ENCODE measurements at regions not wholly inside any gene's neighbourhood (a gene's known extent, or its start where the extent isn't known, plus 50 kb on each side); places are given as distances from the start of the nearest gene placed in this dataset.

DNA sequence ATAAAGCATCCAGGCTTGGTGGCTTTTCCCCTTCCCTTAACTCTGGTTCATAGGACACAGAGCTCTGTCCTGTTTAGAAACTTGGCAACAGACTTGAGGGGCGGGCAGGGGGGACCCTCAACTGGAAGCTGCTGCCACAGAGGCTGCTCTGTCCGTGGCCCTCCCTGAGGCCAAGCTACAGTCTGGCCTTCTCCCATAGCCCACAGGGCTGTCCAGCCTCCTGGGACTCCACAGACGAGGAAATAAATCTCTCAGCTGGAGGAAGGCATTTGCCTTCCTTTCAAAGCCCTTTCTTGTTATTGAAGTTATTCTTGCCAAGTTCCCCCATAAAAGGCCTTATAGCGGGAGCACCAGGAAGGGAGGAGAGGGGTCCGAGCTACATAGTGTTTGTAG lies 248.8 kb upstream of the TPM1 start:
- CTCF ChIA-PET: no interaction called here
- H3K27me3 ChIP-seq (ENCODE audit: control insufficient read depth, insufficient read depth, low read length): no peaks in the 10 kb centered on the region
- TF ChIP-seq, protein P1, sequence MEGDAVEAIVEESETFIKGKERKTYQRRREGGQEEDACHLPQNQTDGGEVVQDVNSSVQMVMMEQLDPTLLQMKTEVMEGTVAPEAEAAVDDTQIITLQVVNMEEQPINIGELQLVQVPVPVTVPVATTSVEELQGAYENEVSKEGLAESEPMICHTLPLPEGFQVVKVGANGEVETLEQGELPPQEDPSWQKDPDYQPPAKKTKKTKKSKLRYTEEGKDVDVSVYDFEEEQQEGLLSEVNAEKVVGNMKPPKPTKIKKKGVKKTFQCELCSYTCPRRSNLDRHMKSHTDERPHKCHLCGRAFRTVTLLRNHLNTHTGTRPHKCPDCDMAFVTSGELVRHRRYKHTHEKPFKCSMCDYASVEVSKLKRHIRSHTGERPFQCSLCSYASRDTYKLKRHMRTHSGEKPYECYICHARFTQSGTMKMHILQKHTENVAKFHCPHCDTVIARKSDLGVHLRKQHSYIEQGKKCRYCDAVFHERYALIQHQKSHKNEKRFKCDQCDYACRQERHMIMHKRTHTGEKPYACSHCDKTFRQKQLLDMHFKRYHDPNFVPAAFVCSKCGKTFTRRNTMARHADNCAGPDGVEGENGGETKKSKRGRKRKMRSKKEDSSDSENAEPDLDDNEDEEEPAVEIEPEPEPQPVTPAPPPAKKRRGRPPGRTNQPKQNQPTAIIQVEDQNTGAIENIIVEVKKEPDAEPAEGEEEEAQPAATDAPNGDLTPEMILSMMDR (IDR thresholded peaks at IDR 0.05; ENCODE audit: low read depth, low read length): no peak
- no peak overlapping the region for H3K4me3 ChIP-seq (ENCODE audit: low read depth, low read length)
- no peak for DNase-seq (ENCODE audit: low read depth, low spot score)
- H3K27ac ChIP-seq (ENCODE audit: low read depth, low read length): no peak overlapping the region
- POLR2A ChIA-PET: no interaction called here
- no peaks in the 10 kb centered on the region for H3K9me3 ChIP-seq (ENCODE audit: control insufficient read depth, insufficient read depth, low read length)

DNA sequence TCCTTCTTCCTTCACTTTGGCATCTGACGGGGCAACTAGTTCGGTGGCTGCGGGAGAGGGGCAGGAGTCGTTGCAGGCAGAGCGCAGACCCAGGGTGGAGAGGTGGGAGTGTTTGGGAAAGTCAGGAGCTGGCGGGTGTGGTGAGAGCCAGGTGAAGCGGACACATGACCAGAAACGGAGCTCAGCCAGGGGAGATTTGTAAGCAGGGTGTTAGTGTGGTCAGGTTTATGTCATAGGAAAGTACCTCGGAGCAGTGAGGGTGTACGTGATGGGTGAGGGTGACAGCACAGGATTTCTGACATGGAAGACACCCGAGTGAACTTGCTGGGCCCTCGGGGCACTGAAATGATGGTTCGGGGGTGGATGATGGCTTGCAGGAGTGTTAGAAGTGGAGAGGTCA lies 247.4 kb upstream of the TPM1 start:
- DNase-seq (ENCODE audit: low read depth, low spot score): no peak
- ChIA-PET POLR2A (no interaction called here), CTCF (no interaction called here)
- Histone ChIP-seq H3K9me3 (ENCODE audit: control insufficient read depth, insufficient read depth, low read length) (no peaks in the 10 kb centered on the region), H3K27ac (ENCODE audit: low read depth, low read length) (no peak overlapping the region), H3K4me3 (ENCODE audit: low read depth, low read length) (no peak overlapping the region), H3K27me3 (ENCODE audit: control insufficient read depth, insufficient read depth, low read length) (no peaks in the 10 kb centered on the region)
- TF ChIP-seq, protein P1 (IDR thresholded peaks at IDR 0.05; ENCODE audit: low read depth, low read length): no peak

DNA sequence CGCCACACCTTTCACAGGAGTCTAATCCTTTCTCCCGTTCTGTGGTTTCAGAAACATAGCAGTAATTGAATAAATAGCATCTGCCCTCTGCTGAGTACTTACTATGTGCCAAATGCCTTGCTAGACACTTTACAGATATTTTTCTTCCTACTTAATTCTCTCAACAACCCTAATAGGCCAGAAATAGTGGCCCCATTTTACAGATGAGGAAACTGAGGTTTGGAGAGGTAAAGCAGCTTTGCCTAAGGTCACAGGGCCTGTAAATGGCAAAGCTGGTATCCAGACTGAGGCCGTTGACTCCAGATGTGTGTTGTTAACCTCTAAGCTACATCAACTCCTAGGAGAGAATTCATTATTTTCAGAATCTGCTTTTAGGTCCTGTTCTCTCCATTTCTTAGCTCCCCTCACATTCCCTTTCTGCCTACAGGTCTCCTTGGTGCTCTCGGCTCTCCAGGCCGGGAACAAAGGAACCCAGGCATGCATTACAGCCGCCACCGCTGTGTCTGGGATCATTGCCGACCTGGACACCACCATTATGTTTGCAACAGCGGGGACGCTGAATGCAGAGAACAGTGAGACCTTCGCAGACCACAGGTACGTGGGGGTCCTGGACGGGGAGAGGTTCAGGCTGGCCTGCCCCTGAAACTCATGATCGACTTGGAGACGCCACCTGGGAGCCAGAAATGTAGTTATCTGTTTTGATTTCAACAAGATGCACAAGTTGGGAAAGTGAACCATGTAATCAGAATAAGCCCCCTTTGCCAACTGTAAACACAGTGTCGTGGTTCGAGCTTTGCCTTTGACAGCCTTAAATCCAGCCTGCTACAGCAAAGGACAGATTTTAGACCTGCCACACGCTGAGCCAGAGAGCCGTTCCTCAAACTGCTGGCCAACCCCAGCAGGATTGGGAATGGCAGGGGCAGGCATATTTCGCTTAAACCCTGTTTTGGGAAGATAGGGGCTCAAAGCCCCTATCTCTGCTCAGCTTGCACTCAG lies 246.5 kb upstream of the TPM1 start:
- DNase-seq (ENCODE audit: low read depth, low spot score): no peak
- no peak overlapping the region for H3K27ac ChIP-seq (ENCODE audit: low read depth, low read length)
- no peak overlapping the region for H3K4me3 ChIP-seq (ENCODE audit: low read depth, low read length)
- no peaks in the 10 kb centered on the region for H3K27me3 ChIP-seq (ENCODE audit: control insufficient read depth, insufficient read depth, low read length)
- no peaks in the 10 kb centered on the region for H3K9me3 ChIP-seq (ENCODE audit: control insufficient read depth, insufficient read depth, low read length)
- POLR2A ChIA-PET: no interaction called here
- TF ChIP-seq, protein P1 (IDR thresholded peaks at IDR 0.05; ENCODE audit: low read depth, low read length): no peak
- CTCF ChIA-PET: interaction anchor here (1.4 kb wide), 1 partner anchor 14 kb away, joined by 4 read pairs; no protein-coding TSS in a partner anchor

DNA sequence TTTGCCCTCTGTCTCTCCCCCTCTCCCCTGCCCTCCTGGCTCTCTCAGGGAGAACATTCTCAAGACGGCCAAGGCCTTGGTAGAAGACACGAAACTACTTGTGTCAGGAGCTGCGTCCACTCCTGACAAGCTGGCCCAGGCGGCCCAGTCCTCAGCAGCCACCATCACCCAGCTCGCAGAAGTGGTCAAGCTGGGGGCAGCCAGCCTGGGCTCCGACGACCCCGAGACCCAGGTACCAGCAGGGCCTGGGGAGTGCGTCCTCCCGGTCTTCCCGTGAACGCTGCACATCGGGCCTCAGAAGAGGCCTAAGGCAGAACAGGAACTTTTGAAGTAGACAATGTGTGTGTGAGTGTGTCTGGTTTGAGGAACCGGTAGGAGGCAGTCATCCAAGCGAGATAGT lies 245.4 kb upstream of the TPM1 start:
- DNase-seq (ENCODE audit: low read depth, low spot score): no peak
- ChIA-PET POLR2A (no interaction called here), CTCF (interaction anchor here (1.4 kb wide), 1 partner anchor 15 kb away, joined by 4 read pairs; no protein-coding TSS in a partner anchor)
- no peaks in the 10 kb centered on the region for H3K9me3 ChIP-seq (ENCODE audit: control insufficient read depth, insufficient read depth, low read length)
- TF ChIP-seq, protein P1 (IDR thresholded peaks at IDR 0.05; ENCODE audit: low read depth, low read length): no peak
- H3K27ac ChIP-seq (ENCODE audit: low read depth, low read length): no peak overlapping the region
- H3K27me3 ChIP-seq (ENCODE audit: control insufficient read depth, insufficient read depth, low read length): no peaks in the 10 kb centered on the region
- H3K4me3 ChIP-seq (ENCODE audit: low read depth, low read length): no peak overlapping the region

DNA sequence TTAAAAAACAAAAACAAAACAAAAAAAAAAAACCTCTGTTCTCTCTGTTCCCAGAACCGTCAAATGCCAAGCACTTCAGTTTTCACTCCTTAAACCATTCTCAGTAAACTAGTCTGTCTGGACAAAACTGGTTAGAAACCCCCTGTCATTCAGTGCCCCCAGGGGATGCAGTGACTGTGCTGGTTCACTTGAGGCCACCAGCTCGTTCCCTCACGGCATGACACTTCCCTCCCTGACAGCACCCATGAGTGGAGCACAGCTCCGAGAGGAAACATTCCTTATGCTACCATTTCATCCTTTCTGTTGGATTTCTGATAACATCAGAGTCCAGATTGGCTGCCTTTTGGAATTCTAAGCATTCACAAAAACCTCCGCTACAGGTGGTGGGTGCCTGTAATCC lies 244.0 kb upstream of the TPM1 start:
- TF ChIP-seq, protein P1 (IDR thresholded peaks at IDR 0.05; ENCODE audit: low read depth, low read length): no peak
- H3K27ac ChIP-seq (ENCODE audit: low read depth, low read length): no peak overlapping the region
- DNase-seq (ENCODE audit: low read depth, low spot score): no peak
- no peaks in the 10 kb centered on the region for H3K9me3 ChIP-seq (ENCODE audit: control insufficient read depth, insufficient read depth, low read length)
- CTCF ChIA-PET: no interaction called here
- no peaks in the 10 kb centered on the region for H3K27me3 ChIP-seq (ENCODE audit: control insufficient read depth, insufficient read depth, low read length)
- POLR2A ChIA-PET: no interaction called here
- H3K4me3 ChIP-seq (ENCODE audit: low read depth, low read length): no peak overlapping the region

Measured in AG04450 (cell line).